ENCODE measurements at regions not wholly inside any gene's neighbourhood (a gene's known extent, or its start where the extent isn't known, plus 50 kb on each side); places are given as distances from the start of the nearest gene placed in this dataset.

- 0% methylated on average over 1 of the region's 1 CpG for WGBS (ENCODE audit: low lambda C conversion rate)
- H3K9me3 ChIP-seq (ENCODE audit: low read length): no peaks in the 10 kb centered on the region
- no peaks in the 10 kb centered on the region for H3K36me3 ChIP-seq (replicated peaks in 1 of 2; ENCODE audit: control insufficient read depth in 1 of 2, insufficient read depth in 2 of 2, low read length in 2 of 2)
- no peak for ATAC-seq
- FAIRE-seq: no peak
- H3K4me1 ChIP-seq (ENCODE audit: insufficient read depth, low read length): no peaks in the 10 kb centered on the region
- intact Hi-C loops (cut with micrococcal nuclease; ENCODE audit: unreplicated experiment) (no loop called here), in situ Hi-C loops (cut with HindIII; ENCODE audit: extremely low pct_ligation_motif_present, low pct_unique_long_range_greater_than_20kb) (no loop called here)
- ChIA-PET POLR2A (no interaction called here), CTCF (ENCODE audit: low intra/inter-chr PET ratio, low total read pairs) (no interaction called here)
- no peak for DNase-seq (ENCODE audit: low spot score)
- TF ChIP-seq ETV6 (CRISPR knock-in tag; conservative IDR thresholded peaks at IDR 0.05): no peak
- TF ChIP-seq ZNF337 (CRISPR knock-in tag; IDR thresholded peaks at IDR 0.05; ENCODE audit: borderline replicate concordance, low read depth): no peak
- TF ChIP-seq, protein P1, sequence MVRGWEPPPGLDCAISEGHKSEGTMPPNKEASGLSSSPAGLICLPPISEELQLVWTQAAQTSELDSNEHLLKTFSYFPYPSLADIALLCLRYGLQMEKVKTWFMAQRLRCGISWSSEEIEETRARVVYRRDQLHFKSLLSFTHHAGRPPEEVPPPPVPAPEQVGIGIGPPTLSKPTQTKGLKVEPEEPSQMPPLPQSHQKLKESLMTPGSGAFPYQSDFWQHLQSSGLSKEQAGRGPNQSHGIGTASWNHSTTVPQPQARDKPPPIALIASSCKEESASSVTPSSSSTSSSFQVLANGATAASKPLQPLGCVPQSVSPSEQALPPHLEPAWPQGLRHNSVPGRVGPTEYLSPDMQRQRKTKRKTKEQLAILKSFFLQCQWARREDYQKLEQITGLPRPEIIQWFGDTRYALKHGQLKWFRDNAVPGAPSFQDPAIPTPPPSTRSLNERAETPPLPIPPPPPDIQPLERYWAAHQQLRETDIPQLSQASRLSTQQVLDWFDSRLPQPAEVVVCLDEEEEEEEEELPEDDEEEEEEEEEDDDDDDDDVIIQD (CRISPR knock-in tag; IDR thresholded peaks at IDR 0.05; ENCODE audit: low read depth): no peak
- TF ChIP-seq EED (CRISPR knock-in tag; IDR thresholded peaks at IDR 0.05): no peak
- TF ChIP-seq KDM5A (IDR thresholded peaks at IDR 0.05; ENCODE audit: borderline replicate concordance, low read length): no peak
- TF ChIP-seq ZNF781 (CRISPR knock-in tag; IDR thresholded peaks at IDR 0.05; ENCODE audit: borderline replicate concordance, not compliant biosample characterization): no peak
- TF ChIP-seq THAP11 (CRISPR knock-in tag; IDR thresholded peaks at IDR 0.05): no peak
- H3K4me3 ChIP-seq (replicated peaks in 1 of 3; ENCODE audit: insufficient read depth in 1 of 3, low read depth in 2 of 3, low read length in 3 of 3): no peak overlapping the region
- no peaks in the 10 kb centered on the region for H3K79me2 ChIP-seq (ENCODE audit: insufficient read depth, low read length)
- BruUV-seq (replicated peaks): no TSS peak
- no peak overlapping the region for H3K4me2 ChIP-seq (ENCODE audit: low read depth, low read length)
- H4K20me1 ChIP-seq (ENCODE audit: insufficient read depth, low read length): no peaks in the 10 kb centered on the region
- H3K27ac ChIP-seq (ENCODE audit: extremely low read length, insufficient read depth, low read length): no peak overlapping the region
- no peak overlapping the region for H2AFZ ChIP-seq (ENCODE audit: low read length)
- H3K9ac ChIP-seq (ENCODE audit: insufficient read depth, low read depth, low read length): no peak overlapping the region
- H3K27me3 ChIP-seq (ENCODE audit: control insufficient read depth in 1 of 2, insufficient read depth in 2 of 2, low read length in 2 of 2): no peaks in the 10 kb centered on the region
These were observed 283.3 kb downstream of the CENPC start for GRCh38 chr4:67261971-67262370.

DNA sequence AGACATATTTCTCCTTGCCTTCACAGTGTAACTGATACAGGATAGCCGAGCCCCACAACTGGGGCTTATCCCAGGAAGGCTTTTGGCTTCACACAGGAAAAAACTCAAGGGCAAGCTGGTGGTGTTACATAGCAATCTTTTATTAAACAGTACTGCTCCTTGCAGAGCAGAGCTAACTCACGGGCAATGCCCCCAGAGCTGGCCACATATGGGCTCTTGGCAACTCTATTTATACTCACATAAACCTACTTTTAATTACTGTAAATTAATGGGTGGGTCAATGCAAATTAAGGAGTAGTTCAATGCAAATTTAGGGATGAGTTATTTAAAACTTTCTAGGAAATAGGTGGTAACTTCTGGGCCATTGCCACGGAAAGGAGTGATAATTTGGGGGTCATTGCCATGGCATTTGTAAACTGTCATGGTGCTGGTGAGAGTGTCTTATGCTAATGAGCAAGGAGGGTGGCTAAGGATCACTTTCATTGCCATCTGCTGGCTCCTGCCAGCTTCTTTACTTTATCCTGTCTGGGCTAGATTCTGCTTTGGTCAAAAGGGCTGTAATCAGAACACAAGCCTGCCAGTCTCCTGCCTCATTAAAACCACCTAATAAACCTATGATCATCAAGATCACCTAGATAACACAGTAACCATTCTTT is 288.8 kb downstream of the CENPC start:
- ChIA-PET POLR2A (no interaction called here), CTCF (ENCODE audit: low intra/inter-chr PET ratio, low total read pairs) (no interaction called here)
- no peaks in the 10 kb centered on the region for H3K27me3 ChIP-seq (ENCODE audit: control insufficient read depth in 1 of 2, insufficient read depth in 2 of 2, low read length in 2 of 2)
- 0% methylated on average over 3 of the region's 3 CpGs for WGBS (ENCODE audit: low lambda C conversion rate)
- no TSS peak for BruUV-seq (replicated peaks)
- H3K79me2 ChIP-seq (ENCODE audit: insufficient read depth, low read length): no peaks in the 10 kb centered on the region
- H3K27ac ChIP-seq (ENCODE audit: extremely low read length, insufficient read depth, low read length): no peak overlapping the region
- no peaks in the 10 kb centered on the region for H3K4me1 ChIP-seq (ENCODE audit: insufficient read depth, low read length)
- in situ Hi-C loops (cut with HindIII; ENCODE audit: extremely low pct_ligation_motif_present, low pct_unique_long_range_greater_than_20kb) (no loop called here), intact Hi-C loops (cut with micrococcal nuclease; ENCODE audit: unreplicated experiment) (no loop called here)
- FAIRE-seq: no peak
- H3K9ac ChIP-seq (ENCODE audit: insufficient read depth, low read depth, low read length): no peak overlapping the region
- H3K36me3 ChIP-seq (replicated peaks in 1 of 2; ENCODE audit: control insufficient read depth in 1 of 2, insufficient read depth in 2 of 2, low read length in 2 of 2): no peaks in the 10 kb centered on the region
- no peak overlapping the region for H2AFZ ChIP-seq (ENCODE audit: low read length)
- no peak overlapping the region for H3K4me3 ChIP-seq (replicated peaks in 1 of 3; ENCODE audit: insufficient read depth in 1 of 3, low read depth in 2 of 3, low read length in 3 of 3)
- DNase-seq (ENCODE audit: low spot score): no peak
- H3K4me2 ChIP-seq (ENCODE audit: low read depth, low read length): no peak overlapping the region
- ATAC-seq: no peak
- no peaks in the 10 kb centered on the region for H3K9me3 ChIP-seq (ENCODE audit: low read length)
- no peaks in the 10 kb centered on the region for H4K20me1 ChIP-seq (ENCODE audit: insufficient read depth, low read length)
- no peak for TF ChIP-seq REXO4 (CRISPR knock-in tag; IDR thresholded peaks at IDR 0.05; ENCODE audit: borderline replicate concordance)
- TF ChIP-seq TEAD2 (CRISPR knock-in tag; IDR thresholded peaks at IDR 0.05): no peak
- TF ChIP-seq HOXD1 (CRISPR knock-in tag; IDR thresholded peaks at IDR 0.05): no peak
- TF ChIP-seq MEF2D (CRISPR knock-in tag; IDR thresholded peaks at IDR 0.05): no peak
- TF ChIP-seq ZNF432 (CRISPR knock-in tag; IDR thresholded peaks at IDR 0.05; ENCODE audit: borderline replicate concordance): no peak
- no peak for TF ChIP-seq ZNF776 (CRISPR knock-in tag; IDR thresholded peaks at IDR 0.05)

All from HepG2 (cell line).